GM21529 (cell line): ENCODE measurements at regions not wholly inside any gene's neighbourhood (a gene's known extent, or its start where the extent isn't known, plus 50 kb on each side); places are given as distances from the start of the nearest gene placed in this dataset.
"Not testable (repeated sequence)": the region's sequence is repeated elsewhere in the genome, so short reads cannot be mapped to it uniquely, and the experiment has no call there.

Experiments
- ATAC-seq: cut with Tn5 transposase; IDR thresholded peaks from one replicate; pipeline ENCODE4 v1.9.1; 2021; ENCODE audit not compliant: unreplicated experiment

GRCh38 chr4:29307256-29307655, 1412.9 kb upstream of the PCDH7 start:
- no peak for ATAC-seq

GRCh38 chr4:29307755-29308154, 1412.4 kb upstream of the PCDH7 start:
- ATAC-seq = no peak

GRCh38 chr4:29309050-29309449, 1411.1 kb upstream of the PCDH7 start:
- no peak for ATAC-seq

GRCh38 chr4:29310252-29310651, 1409.9 kb upstream of the PCDH7 start:
- no peak for ATAC-seq

- no peak for ATAC-seq
Measured at GRCh38 chr4:29311247-29311646, 1408.9 kb upstream of the PCDH7 start.

GRCh38 chr4:29319663-29320340, 1400.4 kb upstream of the PCDH7 start:
- ATAC-seq = no peak

- ATAC-seq = no peak
Measured at GRCh38 chr4:29320947-29321620, 1399.1 kb upstream of the PCDH7 start.

- ATAC-seq = no peak
Measured at GRCh38 chr4:29326004-29326403, 1394.2 kb upstream of the PCDH7 start.

- ATAC-seq = no peak
Measured at GRCh38 chr4:29326816-29327215, 1393.4 kb upstream of the PCDH7 start.

- no peak for ATAC-seq
Measured at GRCh38 chr4:29336861-29337260, 1383.3 kb upstream of the PCDH7 start.

- no peak for ATAC-seq
Measured at GRCh38 chr4:29372971-29373370, 1347.2 kb upstream of the PCDH7 start.

GRCh38 chr4:29375716-29376115, 1344.5 kb upstream of the PCDH7 start:
- no peak for ATAC-seq

GRCh38 chr4:29378237-29378636, 1341.9 kb upstream of the PCDH7 start:
- not testable (repeated sequence) for ATAC-seq

GRCh38 chr4:29390921-29391320, 1329.2 kb upstream of the PCDH7 start:
- no peak for ATAC-seq

GRCh38 chr4:29405116-29405515, 1315.1 kb upstream of the PCDH7 start:
- no peak for ATAC-seq

- no peak for ATAC-seq
Measured at GRCh38 chr4:29415771-29416170, 1304.4 kb upstream of the PCDH7 start.

GRCh38 chr4:29423836-29424721, 1296.1 kb upstream of the PCDH7 start:
- no peak for ATAC-seq

- no peak for ATAC-seq
Measured at GRCh38 chr4:29453303-29453820, 1266.8 kb upstream of the PCDH7 start.

GRCh38 chr4:29459926-29460325, 1260.2 kb upstream of the PCDH7 start:
- no peak for ATAC-seq

- no peak for ATAC-seq
Measured at GRCh38 chr4:29467044-29467717, 1253.0 kb upstream of the PCDH7 start.
